ENCODE measurements at regions not wholly inside any gene's neighbourhood (a gene's known extent, or its start where the extent isn't known, plus 50 kb on each side); places are given as distances from the start of the nearest gene placed in this dataset.
"Not testable (repeated sequence)": the region's sequence is repeated elsewhere in the genome, so short reads cannot be mapped to it uniquely, and the experiment has no call there.

DNA sequence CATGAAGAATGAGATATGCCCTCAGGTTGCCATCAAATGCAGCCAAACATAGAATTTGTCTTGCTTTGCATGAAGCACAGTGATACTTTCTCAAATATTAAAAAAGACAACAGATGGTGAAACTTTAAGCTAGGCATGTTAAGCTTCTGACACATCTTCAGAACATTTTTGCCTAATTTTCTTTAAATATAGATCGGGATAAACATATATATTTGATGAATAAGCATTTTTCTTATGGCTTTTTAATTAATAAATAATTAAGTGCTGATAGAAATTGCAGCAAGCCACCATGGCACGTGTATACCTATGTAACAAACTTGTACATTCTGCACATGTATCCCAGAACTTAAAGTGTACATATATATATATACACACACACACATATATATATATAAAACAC, 831.2 kb upstream of the PCDH10 start:
- H3K36me3 ChIP-seq (ENCODE audit: control insufficient read depth, insufficient read depth, low read length) = no peaks in the 10 kb centered on the region
- H3K4me3 ChIP-seq (ENCODE audit: low read depth, low read length) = no peak overlapping the region
- no peak overlapping the region for H3K9ac ChIP-seq (ENCODE audit: low read depth, low read length)
- no peaks in the 10 kb centered on the region for H3K4me1 ChIP-seq (ENCODE audit: control insufficient read depth, insufficient read depth, low read length)
- H3K9me3 ChIP-seq (ENCODE audit: control insufficient read depth, insufficient read depth, low read length) = no peaks in the 10 kb centered on the region
- no peaks in the 10 kb centered on the region for H3K27me3 ChIP-seq (ENCODE audit: control insufficient read depth, insufficient read depth, low read length)

DNA sequence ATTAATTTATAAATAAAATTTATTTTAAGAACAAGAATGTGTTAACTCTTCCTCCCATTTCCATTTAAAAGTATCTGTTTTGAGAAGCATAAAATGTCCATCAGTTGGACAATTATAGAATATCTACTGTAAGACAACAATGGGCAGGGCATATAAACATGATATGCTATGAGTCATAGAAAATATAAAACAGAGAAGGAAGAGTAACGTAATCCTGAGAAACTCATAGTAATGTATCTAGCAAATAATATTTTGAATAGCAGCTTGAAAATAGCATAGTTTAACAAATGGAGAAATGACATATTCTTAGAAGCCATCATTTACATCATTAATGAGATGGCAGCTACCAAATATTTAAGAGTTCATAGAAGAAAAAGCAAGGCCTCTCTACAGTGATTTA, 820.3 kb upstream of the PCDH10 start:
- H3K36me3 ChIP-seq (ENCODE audit: control insufficient read depth, insufficient read depth, low read length) = no peaks in the 10 kb centered on the region
- no peak overlapping the region for H3K4me3 ChIP-seq (ENCODE audit: low read depth, low read length)
- H3K9ac ChIP-seq (ENCODE audit: low read depth, low read length) = no peak overlapping the region
- H3K9me3 ChIP-seq (ENCODE audit: control insufficient read depth, insufficient read depth, low read length) = no peaks in the 10 kb centered on the region
- no peaks in the 10 kb centered on the region for H3K27me3 ChIP-seq (ENCODE audit: control insufficient read depth, insufficient read depth, low read length)
- no peaks in the 10 kb centered on the region for H3K4me1 ChIP-seq (ENCODE audit: control insufficient read depth, insufficient read depth, low read length)

DNA sequence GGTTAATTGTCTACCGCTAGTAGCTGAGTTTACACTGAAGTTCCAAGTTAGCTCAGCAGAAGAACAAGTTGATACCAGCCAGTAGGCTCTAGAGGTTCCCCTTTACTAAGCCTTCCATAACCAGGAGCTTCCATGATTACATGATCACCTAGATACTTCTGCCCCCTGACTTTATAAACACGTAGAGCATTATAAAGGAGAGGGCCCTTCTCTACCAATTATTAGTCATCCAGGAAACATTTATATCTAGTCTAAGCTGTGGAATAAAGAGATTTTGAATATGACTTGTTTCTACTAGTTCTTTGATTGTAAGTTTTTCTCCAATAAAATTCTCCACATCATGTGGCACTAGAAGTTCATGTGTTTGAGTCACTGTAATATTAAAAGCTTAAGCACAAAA, 818.1 kb upstream of the PCDH10 start:
- Histone ChIP-seq H3K36me3 (ENCODE audit: control insufficient read depth, insufficient read depth, low read length) (no peaks in the 10 kb centered on the region), H3K4me1 (ENCODE audit: control insufficient read depth, insufficient read depth, low read length) (no peaks in the 10 kb centered on the region), H3K4me3 (ENCODE audit: low read depth, low read length) (no peak overlapping the region), H3K9ac (ENCODE audit: low read depth, low read length) (no peak overlapping the region), H3K9me3 (ENCODE audit: control insufficient read depth, insufficient read depth, low read length) (no peaks in the 10 kb centered on the region), H3K27me3 (ENCODE audit: control insufficient read depth, insufficient read depth, low read length) (no peaks in the 10 kb centered on the region)

DNA sequence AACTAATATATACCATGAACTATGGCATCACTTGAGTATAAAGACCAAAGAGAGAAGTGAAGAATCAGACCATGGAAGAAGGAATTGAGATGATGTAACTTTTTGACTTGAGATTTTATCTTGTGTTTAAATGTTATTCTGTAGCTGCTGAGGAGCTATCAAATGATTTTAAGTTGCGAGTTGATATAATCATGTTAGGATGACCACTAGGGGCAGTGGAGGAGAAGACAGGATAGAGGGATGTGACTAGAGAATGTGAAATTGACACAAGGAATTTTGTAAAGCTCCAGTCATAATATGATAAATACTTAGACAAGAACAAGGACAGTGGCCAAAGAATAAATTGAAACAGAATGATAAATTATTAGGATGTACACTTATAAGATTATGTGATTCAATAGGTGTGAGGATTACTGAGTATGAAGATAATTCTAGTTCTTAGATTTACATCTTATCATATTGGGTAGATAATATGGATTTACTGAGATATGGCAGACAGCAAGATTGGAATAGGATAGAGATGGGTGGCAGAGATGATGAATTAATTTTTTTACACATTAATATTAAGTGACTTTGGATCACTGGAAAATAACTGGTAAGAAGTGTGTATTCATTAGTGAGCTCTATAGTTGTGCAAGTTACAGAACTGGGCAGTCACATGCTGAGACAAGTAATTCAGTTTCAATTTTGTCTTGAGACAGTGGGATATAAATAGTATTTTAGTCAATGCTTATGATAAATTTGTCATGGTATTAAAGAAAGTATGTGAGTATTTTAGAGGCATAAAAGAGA, 816.0 kb upstream of the PCDH10 start:
- Histone ChIP-seq H3K4me3 (ENCODE audit: low read depth, low read length) (no peak overlapping the region), H3K9me3 (ENCODE audit: control insufficient read depth, insufficient read depth, low read length) (no peaks in the 10 kb centered on the region), H3K4me1 (ENCODE audit: control insufficient read depth, insufficient read depth, low read length) (no peaks in the 10 kb centered on the region), H3K36me3 (ENCODE audit: control insufficient read depth, insufficient read depth, low read length) (no peaks in the 10 kb centered on the region), H3K9ac (ENCODE audit: low read depth, low read length) (no peak overlapping the region), H3K27me3 (ENCODE audit: control insufficient read depth, insufficient read depth, low read length) (no peaks in the 10 kb centered on the region)

DNA sequence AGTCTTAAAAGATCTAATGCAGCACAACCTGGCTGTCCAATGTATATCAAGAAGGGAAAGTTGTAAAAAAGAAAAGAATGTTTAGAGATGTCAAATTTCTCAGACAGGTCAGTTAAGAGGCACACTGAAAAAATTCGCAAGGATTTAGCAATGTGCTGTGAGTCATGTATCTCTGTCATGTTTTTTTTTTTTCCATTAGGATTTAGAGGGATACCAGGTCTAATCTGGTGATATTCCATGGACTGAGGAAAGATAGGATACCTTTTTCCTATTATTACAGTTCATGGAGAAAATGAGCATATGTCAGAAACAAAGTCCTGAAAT, 815.4 kb upstream of the PCDH10 start:
- Histone ChIP-seq H3K9ac (ENCODE audit: low read depth, low read length) (no peak overlapping the region), H3K4me3 (ENCODE audit: low read depth, low read length) (no peak overlapping the region), H3K4me1 (ENCODE audit: control insufficient read depth, insufficient read depth, low read length) (no peaks in the 10 kb centered on the region), H3K36me3 (ENCODE audit: control insufficient read depth, insufficient read depth, low read length) (no peaks in the 10 kb centered on the region), H3K9me3 (ENCODE audit: control insufficient read depth, insufficient read depth, low read length) (no peaks in the 10 kb centered on the region), H3K27me3 (ENCODE audit: control insufficient read depth, insufficient read depth, low read length) (no peaks in the 10 kb centered on the region)

DNA sequence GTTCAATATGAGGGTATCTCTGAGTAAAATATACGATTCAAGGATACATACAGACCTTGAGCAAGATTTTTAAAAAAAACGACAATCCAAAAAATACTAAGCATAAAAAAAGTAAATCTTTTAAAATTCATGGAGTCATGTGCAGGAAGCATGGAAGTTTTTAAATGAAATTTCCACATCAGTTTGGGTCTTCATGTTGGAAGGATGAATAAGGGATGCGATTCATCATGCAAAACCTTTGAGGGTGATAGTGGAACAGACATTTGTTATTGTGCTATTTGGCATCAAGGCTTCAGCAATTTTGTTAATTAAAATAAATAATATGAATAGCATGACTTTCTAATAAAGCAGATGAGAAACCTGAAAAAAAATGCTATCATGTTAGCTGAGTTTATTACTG, 815.0 kb upstream of the PCDH10 start:
- Histone ChIP-seq H3K27me3 (ENCODE audit: control insufficient read depth, insufficient read depth, low read length) (no peaks in the 10 kb centered on the region), H3K36me3 (ENCODE audit: control insufficient read depth, insufficient read depth, low read length) (no peaks in the 10 kb centered on the region), H3K9me3 (ENCODE audit: control insufficient read depth, insufficient read depth, low read length) (no peaks in the 10 kb centered on the region), H3K4me3 (ENCODE audit: low read depth, low read length) (no peak overlapping the region), H3K9ac (ENCODE audit: low read depth, low read length) (no peak overlapping the region), H3K4me1 (ENCODE audit: control insufficient read depth, insufficient read depth, low read length) (no peaks in the 10 kb centered on the region)

DNA sequence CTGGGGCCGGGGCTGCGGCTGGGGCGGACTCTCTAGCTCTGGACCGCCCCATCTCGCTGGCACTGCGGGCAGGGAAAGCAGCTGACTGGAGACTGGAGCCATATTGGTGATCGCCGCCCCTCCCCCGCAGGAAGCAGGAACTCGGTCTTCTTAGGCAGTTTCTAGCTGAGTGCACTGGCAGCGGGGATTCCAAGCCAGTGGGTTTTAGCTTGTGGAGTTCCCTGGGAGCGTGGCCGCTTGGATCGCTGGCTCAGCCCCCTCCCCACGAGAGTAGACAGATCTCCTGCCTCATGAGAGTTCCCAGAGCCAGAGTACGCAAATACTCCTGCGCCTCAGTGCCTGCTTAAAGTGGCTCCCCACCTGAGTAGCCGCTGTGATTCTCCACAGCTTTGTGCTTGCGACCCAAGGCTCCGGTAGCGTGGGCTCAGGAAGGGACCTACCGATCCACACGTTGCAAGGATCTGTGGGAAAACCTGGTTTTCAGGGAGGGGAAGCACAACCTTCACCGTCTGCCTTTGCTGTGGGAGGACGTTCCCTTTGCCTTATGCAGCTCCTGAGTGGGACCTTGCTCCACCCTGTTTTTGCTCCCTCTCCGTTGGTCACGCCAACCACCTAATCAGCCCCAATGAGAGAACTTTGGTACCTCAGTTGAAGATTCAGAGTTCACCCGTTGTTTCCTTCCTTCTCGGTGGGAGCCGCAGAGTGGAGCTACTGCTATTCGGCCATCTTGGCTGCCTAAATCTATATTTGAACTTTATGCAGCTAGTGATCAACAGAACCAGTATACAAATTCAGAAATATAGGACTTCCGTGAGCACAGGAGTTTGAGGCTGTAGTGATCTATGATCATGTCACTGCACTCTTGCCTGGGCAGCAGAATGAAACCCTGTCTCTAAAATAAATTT, 803.9 kb upstream of the PCDH10 start:
- Histone ChIP-seq H3K9me3 (ENCODE audit: control insufficient read depth, insufficient read depth, low read length) (no peaks in the 10 kb centered on the region), H3K4me1 (ENCODE audit: control insufficient read depth, insufficient read depth, low read length) (no peaks in the 10 kb centered on the region), H3K9ac (ENCODE audit: low read depth, low read length) (no peak overlapping the region), H3K4me3 (ENCODE audit: low read depth, low read length) (no peak overlapping the region), H3K36me3 (ENCODE audit: control insufficient read depth, insufficient read depth, low read length) (no peaks in the 10 kb centered on the region), H3K27me3 (ENCODE audit: control insufficient read depth, insufficient read depth, low read length) (no peaks in the 10 kb centered on the region)

DNA sequence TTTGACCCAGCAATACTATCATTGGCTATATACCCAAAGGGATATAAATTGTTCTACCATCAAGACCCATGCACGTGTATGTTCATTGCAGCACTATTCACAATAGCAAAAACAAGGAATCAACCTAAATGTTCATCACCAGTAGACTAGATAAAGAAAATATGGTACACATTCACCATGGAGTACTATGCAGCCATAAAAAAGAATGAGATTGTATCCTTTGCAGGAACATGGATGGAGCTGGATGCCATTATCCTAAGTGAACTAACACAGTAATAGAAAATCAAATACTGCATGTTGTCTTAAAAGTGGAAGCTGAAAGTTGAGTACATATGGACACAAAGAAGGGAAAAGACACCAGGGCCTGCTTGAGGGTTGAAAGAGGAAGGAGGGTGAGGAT, 803.1 kb upstream of the PCDH10 start:
- Histone ChIP-seq H3K27me3 (ENCODE audit: control insufficient read depth, insufficient read depth, low read length) (no peaks in the 10 kb centered on the region), H3K36me3 (ENCODE audit: control insufficient read depth, insufficient read depth, low read length) (no peaks in the 10 kb centered on the region), H3K4me3 (ENCODE audit: low read depth, low read length) (no peak overlapping the region), H3K9ac (ENCODE audit: low read depth, low read length) (no peak overlapping the region), H3K9me3 (ENCODE audit: control insufficient read depth, insufficient read depth, low read length) (no peaks in the 10 kb centered on the region), H3K4me1 (ENCODE audit: control insufficient read depth, insufficient read depth, low read length) (no peaks in the 10 kb centered on the region)

DNA sequence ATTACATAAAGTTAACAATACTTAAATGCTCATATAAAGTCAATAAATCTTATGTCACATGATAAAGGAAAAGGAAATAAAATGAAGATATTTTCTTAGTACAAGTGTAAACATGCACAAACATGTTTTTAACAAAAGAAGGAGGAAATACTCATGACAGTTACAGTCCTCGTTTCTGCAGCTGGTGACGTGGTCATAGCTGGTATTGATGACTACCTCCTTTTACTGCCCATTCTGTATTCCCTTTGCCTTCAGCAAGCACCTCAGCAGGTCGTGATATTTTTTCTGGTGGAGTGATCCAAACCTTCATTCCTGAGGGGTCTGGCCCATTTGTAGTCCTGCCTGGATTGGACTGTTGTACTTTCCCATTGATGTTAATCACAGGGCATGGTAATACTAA, 797.5 kb upstream of the PCDH10 start:
- not testable (repeated sequence) for H3K27me3 ChIP-seq (ENCODE audit: control insufficient read depth, insufficient read depth, low read length); H3K36me3 ChIP-seq (ENCODE audit: control insufficient read depth, insufficient read depth, low read length); H3K9me3 ChIP-seq (ENCODE audit: control insufficient read depth, insufficient read depth, low read length); H3K4me3 ChIP-seq (ENCODE audit: low read depth, low read length); H3K9ac ChIP-seq (ENCODE audit: low read depth, low read length); H3K4me1 ChIP-seq (ENCODE audit: control insufficient read depth, insufficient read depth, low read length)

DNA sequence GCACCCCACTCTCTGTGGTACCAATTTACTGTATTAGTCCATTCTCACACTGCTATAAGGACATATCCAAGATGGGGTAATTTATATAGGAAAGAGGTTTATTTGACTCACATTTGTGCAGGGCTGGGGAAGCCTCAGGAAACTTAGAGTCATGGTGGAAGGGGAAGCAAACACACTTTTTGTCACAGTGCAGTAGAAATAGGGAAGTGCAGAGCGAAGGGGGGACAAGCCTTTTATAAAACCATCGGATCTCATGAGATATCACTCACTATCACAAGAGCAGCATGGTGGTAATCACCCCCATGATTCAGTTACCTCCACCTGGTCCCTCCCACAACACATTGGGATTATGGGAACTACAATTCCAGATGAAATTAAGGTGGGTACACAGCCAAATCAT, 766.9 kb upstream of the PCDH10 start:
- no peaks in the 10 kb centered on the region for H3K36me3 ChIP-seq (ENCODE audit: control insufficient read depth, insufficient read depth, low read length)
- no peaks in the 10 kb centered on the region for H3K4me1 ChIP-seq (ENCODE audit: control insufficient read depth, insufficient read depth, low read length)
- no peaks in the 10 kb centered on the region for H3K27me3 ChIP-seq (ENCODE audit: control insufficient read depth, insufficient read depth, low read length)
- no peaks in the 10 kb centered on the region for H3K9me3 ChIP-seq (ENCODE audit: control insufficient read depth, insufficient read depth, low read length)
- H3K9ac ChIP-seq (ENCODE audit: low read depth, low read length) = no peak overlapping the region
- no peak overlapping the region for H3K4me3 ChIP-seq (ENCODE audit: low read depth, low read length)

DNA sequence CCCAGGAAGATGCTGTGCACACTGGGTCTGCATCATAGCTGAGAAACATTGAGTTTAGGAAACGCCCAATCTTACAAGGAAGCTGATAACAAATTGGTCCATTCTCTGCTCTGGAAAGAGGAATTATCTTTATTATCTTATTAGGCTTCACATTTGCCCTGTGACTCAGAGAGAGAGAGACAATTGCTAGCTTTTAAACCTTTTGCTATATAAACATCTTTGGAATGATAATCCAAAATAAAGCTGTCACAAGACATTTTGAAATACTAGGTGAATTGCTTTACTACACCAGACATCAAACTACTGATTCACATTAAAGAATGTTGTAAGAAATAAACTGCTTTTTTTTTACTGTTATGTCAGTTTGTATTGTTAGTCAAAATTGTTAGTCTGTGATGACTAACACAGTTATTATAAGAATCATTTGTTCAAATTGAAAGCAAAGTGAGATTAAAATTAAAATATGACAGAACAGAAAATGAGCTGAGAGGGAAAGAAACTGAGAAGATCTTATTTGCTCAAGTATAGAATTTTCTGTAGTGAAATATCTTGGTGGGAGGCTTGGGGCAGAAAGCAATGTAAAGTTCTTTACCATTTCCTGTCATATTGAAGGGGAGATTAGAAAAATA, 765.4 kb upstream of the PCDH10 start:
- H3K4me3 ChIP-seq (ENCODE audit: low read depth, low read length) = no peak overlapping the region
- no peak overlapping the region for H3K9ac ChIP-seq (ENCODE audit: low read depth, low read length)
- no peaks in the 10 kb centered on the region for H3K4me1 ChIP-seq (ENCODE audit: control insufficient read depth, insufficient read depth, low read length)
- H3K27me3 ChIP-seq (ENCODE audit: control insufficient read depth, insufficient read depth, low read length) = no peaks in the 10 kb centered on the region
- no peaks in the 10 kb centered on the region for H3K36me3 ChIP-seq (ENCODE audit: control insufficient read depth, insufficient read depth, low read length)
- H3K9me3 ChIP-seq (ENCODE audit: control insufficient read depth, insufficient read depth, low read length) = no peaks in the 10 kb centered on the region

DNA sequence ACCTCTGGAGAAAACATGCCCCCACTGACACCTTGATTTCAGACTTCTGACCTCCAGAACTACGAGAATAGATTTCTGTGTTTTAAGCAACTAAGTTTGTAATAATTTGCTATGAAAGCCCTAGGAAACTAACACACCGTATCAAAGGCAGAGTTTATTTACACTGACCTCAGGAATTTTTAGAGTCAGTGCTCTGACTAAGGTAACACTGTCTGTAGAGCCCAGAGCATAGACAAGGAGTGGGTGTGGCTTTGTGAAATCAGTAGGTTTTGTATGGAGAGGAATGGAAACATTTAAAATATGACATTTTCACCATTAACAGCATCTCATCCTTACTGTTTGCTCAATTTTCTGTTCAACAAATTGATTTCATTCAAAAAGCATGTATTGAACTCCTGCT, 764.4 kb upstream of the PCDH10 start:
- Histone ChIP-seq H3K4me1 (ENCODE audit: control insufficient read depth, insufficient read depth, low read length) (no peaks in the 10 kb centered on the region), H3K36me3 (ENCODE audit: control insufficient read depth, insufficient read depth, low read length) (no peaks in the 10 kb centered on the region), H3K4me3 (ENCODE audit: low read depth, low read length) (no peak overlapping the region), H3K9me3 (ENCODE audit: control insufficient read depth, insufficient read depth, low read length) (no peaks in the 10 kb centered on the region), H3K27me3 (ENCODE audit: control insufficient read depth, insufficient read depth, low read length) (no peaks in the 10 kb centered on the region), H3K9ac (ENCODE audit: low read depth, low read length) (no peak overlapping the region)
